HEK293 (cell line): ENCODE measurements at regions not wholly inside any gene's neighbourhood (a gene's known extent, or its start where the extent isn't known, plus 50 kb on each side); places are given as distances from the start of the nearest gene placed in this dataset.

Experiments used
- CTCF ChIA-PET: fragments of 350-600 bp; formaldehyde crosslinking; extraction: SDS; loops from one replicate; lab custom pipeline; 2021; ENCODE audit warnings: antibody characterized with exemption; lab: Yijun Ruan, JAX
- POLR2A ChIA-PET: fragments of 300-600 bp; formaldehyde crosslinking; extraction: SDS; loops from one replicate; lab custom pipeline; 2020; ENCODE audit warnings: antibody characterized with exemption, inconsistent platforms; lab: Yijun Ruan, JAX
- H3K27ac ChIP-seq: fragments of 200-500 bp; sonication (Bioruptor generic); 2 replicates; pipeline ENCODE4 v1.5.1; 2014; ENCODE audit warnings: low read depth, low read length, control low read depth, inconsistent platforms; ENCODE audit errors: extremely low read depth
- H3K36me3 ChIP-seq, 2 experiments: fragments of 200-500 bp in 1 of 2; sonication (Bioruptor generic) in 1 of 2; 1 replicate in 1 of 2; 2 replicates in 1 of 2; pipeline ENCODE4 v1.5.1; 2014 to 2017; ENCODE audit warnings: inconsistent platforms in 2 of 2, low read length in 2 of 2; ENCODE audit not compliant: control insufficient read depth in 2 of 2, insufficient read depth in 1 of 2
- H3K4me1 ChIP-seq: fragments of 200-500 bp; sonication (Bioruptor generic); 2 replicates; pipeline ENCODE4 v1.5.1; 2014; ENCODE audit warnings: mild to moderate bottlenecking, low read length, inconsistent platforms; ENCODE audit not compliant: control insufficient read depth, insufficient read depth
- H3K4me3 ChIP-seq: 2 replicates; pipeline ENCODE4 v1.5.1; 2011; ENCODE audit warnings: low read depth, mild to moderate bottlenecking, control low read depth, low read length, moderate library complexity
- H3K9me3 ChIP-seq: fragments of 200-500 bp; sonication (Bioruptor generic); 2 replicates; pipeline ENCODE4 v1.5.1; 2014; ENCODE audit warnings: low read depth, low read length, inconsistent platforms; ENCODE audit not compliant: control insufficient read depth, insufficient read depth
- IKZF3 ChIP-seq: fragments of 450-650 bp; IDR thresholded peaks from 2 replicates; pipeline ENCODE4 v1.5.0; 2018; ENCODE audit warnings: missing biosample characterization, mild to moderate bottlenecking, missing genetic modification characterization, moderate library complexity
- PBX3 ChIP-seq: sonication (generic); formaldehyde crosslinking; IDR thresholded peaks from 2 replicates; pipeline ENCODE4 v1.8.1; 2022; ENCODE audit warnings: mild to moderate bottlenecking, moderate library complexity, missing genetic modification reagents
- SP7 ChIP-seq: fragments of 450-650 bp; formaldehyde crosslinking; IDR thresholded peaks from 2 replicates; pipeline ENCODE4 v1.5.1; 2016; ENCODE audit warnings: missing biosample characterization, missing genetic modification characterization
- ZBTB8A ChIP-seq: fragments of 450-650 bp; formaldehyde crosslinking; IDR thresholded peaks from 2 replicates; pipeline ENCODE4 v1.5.1; 2016; ENCODE audit warnings: missing biosample characterization, missing genetic modification characterization
- ZFHX2 ChIP-seq: fragments of 450-650 bp; formaldehyde crosslinking; conservative IDR thresholded peaks from 2 replicates; pipeline ENCODE4 v1.5.1; 2016; ENCODE audit warnings: missing biosample characterization, missing genetic modification characterization
- ZNF2 ChIP-seq: fragments of 450-650 bp; formaldehyde crosslinking; IDR thresholded peaks from 2 replicates; pipeline ENCODE4 v1.5.1; 2016; ENCODE audit warnings: missing biosample characterization, missing genetic modification characterization
- ZNF280D ChIP-seq: fragments of 450-650 bp; formaldehyde crosslinking; IDR thresholded peaks from 2 replicates; pipeline ENCODE4 v1.5.1; 2016; ENCODE audit warnings: missing biosample characterization, missing genetic modification characterization
- ZNF292 ChIP-seq: fragments of 450-650 bp; formaldehyde crosslinking; IDR thresholded peaks from 2 replicates; pipeline ENCODE4 v1.5.1; 2016; ENCODE audit warnings: low read depth, missing biosample characterization, missing genetic modification characterization, borderline replicate concordance
- ZNF416 ChIP-seq: fragments of 450-650 bp; formaldehyde crosslinking; IDR thresholded peaks from 2 replicates; pipeline ENCODE4 v1.5.1; 2016; ENCODE audit warnings: missing biosample characterization, missing genetic modification characterization
- ZNF518A ChIP-seq: fragments of 450-650 bp; formaldehyde crosslinking; conservative IDR thresholded peaks from 2 replicates; pipeline ENCODE4 v1.5.1; 2016; ENCODE audit warnings: low read depth, missing biosample characterization, missing genetic modification characterization
- ZNF521 ChIP-seq: fragments of 450-650 bp; formaldehyde crosslinking; IDR thresholded peaks from 2 replicates; pipeline ENCODE4 v1.5.1; 2017; ENCODE audit warnings: missing biosample characterization, mild to moderate bottlenecking, missing genetic modification characterization
- ZNF529 ChIP-seq: fragments of 450-650 bp; formaldehyde crosslinking; IDR thresholded peaks from 2 replicates; pipeline ENCODE4 v1.5.1; 2017; ENCODE audit warnings: missing genetic modification characterization, missing biosample characterization; ENCODE audit not compliant: insufficient replicate concordance
- ZNF555 ChIP-seq: fragments of 450-650 bp; formaldehyde crosslinking; conservative IDR thresholded peaks from 2 replicates; pipeline ENCODE4 v1.5.1; 2017; ENCODE audit warnings: missing biosample characterization, mild to moderate bottlenecking, missing genetic modification characterization, inconsistent platforms
- ZNF654 ChIP-seq: fragments of 450-650 bp; formaldehyde crosslinking; IDR thresholded peaks from 2 replicates; pipeline ENCODE4 v1.5.1; 2016; ENCODE audit warnings: low read depth, missing biosample characterization, missing genetic modification characterization
- ZNF677 ChIP-seq: fragments of 450-650 bp; IDR thresholded peaks from 2 replicates; pipeline ENCODE4 v1.5.0; 2018; ENCODE audit warnings: missing biosample characterization, mild to moderate bottlenecking, missing genetic modification characterization, moderate library complexity
- ZNF692 ChIP-seq: fragments of 450-650 bp; formaldehyde crosslinking; IDR thresholded peaks from 2 replicates; pipeline ENCODE4 v1.5.1; 2016; ENCODE audit warnings: missing biosample characterization, missing genetic modification characterization
- TF ChIP-seq, protein P1 (sequence below): fragments of 450-650 bp; formaldehyde crosslinking; IDR thresholded peaks from 2 replicates; pipeline ENCODE4 v1.5.1; 2016; ENCODE audit warnings: missing biosample characterization, missing genetic modification characterization
- TF ChIP-seq, protein P2 (sequence below): fragments of 450-650 bp; formaldehyde crosslinking; IDR thresholded peaks from 2 replicates; pipeline ENCODE4 v1.5.1; 2016; ENCODE audit warnings: missing biosample characterization, missing genetic modification characterization, borderline replicate concordance

DNA sequence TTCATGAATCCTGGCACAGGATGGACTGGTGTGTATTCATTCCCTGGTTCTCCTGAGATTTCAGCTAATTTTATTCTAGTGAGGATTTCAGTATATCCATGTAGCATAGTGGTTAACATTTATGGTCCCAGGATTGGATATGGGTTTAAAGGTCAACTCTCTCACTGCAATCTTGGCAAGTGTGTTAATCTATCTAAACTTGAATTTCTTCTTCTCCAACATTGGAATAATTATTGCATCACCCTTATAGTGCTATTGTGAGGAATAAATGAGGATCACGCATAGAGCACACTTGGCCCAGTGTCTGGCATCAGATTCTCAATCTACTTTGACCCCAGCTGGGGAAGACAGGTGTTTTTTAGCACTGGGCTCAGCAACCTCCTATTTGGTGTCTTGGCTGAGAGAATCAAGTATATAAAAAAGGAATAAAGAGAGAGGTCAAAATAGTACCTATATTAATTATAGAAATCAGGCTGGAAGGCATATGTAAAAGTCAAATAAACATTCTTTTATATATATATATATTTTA, 531.2 kb upstream of the ATP2B1 start:
- POLR2A ChIA-PET, result no interaction called here
- Histone ChIP-seq H3K36me3 (no peaks in the 10 kb centered on the region), H3K9me3 (no peaks in the 10 kb centered on the region)
- TF ChIP-seq ZNF280D (tag by site-specific recombination), result no peak
- TF ChIP-seq ZNF529, result no peak
- no peak for TF ChIP-seq ZNF521 (tag by site-specific recombination)
- no peak for TF ChIP-seq ZNF555 (tag by site-specific recombination)
- no peak for TF ChIP-seq IKZF3 (tag by site-specific recombination)
- TF ChIP-seq ZNF677, result no peak
- TF ChIP-seq ZNF692 (tag by site-specific recombination), result no peak
- TF ChIP-seq, all 188 proteins: peak for 0
- H3K4me3 ChIP-seq, result no peak overlapping the region
- CTCF ChIA-PET, result no interaction called here
- H3K4me1 ChIP-seq, result no peaks in the 10 kb centered on the region
- no peak overlapping the region for H3K27ac ChIP-seq

GRCh38 chr12:90238663-90239271, 530.1 kb upstream of the ATP2B1 start:
- no peaks in the 10 kb centered on the region for H3K9me3 ChIP-seq
- H3K4me1 ChIP-seq, result no peaks in the 10 kb centered on the region
- ChIA-PET CTCF (no interaction called here), POLR2A (no interaction called here)
- no peak overlapping the region for H3K4me3 ChIP-seq
- H3K36me3 ChIP-seq, result no peaks in the 10 kb centered on the region
- no peak overlapping the region for H3K27ac ChIP-seq
- TF ChIP-seq ZNF2 (tag by site-specific recombination) (no peak), ZBTB8A (tag by site-specific recombination) (no peak), ZNF555 (tag by site-specific recombination) (no peak), ZNF518A (tag by site-specific recombination) (no peak), ZNF654 (tag by site-specific recombination) (no peak), SP7 (tag by site-specific recombination) (no peak), PBX3 (CRISPR knock-in tag) (no peak), ZNF292 (tag by site-specific recombination) (no peak), ZFHX2 (tag by site-specific recombination) (no peak), ZNF416 (no peak)
- TF ChIP-seq, protein P1, sequence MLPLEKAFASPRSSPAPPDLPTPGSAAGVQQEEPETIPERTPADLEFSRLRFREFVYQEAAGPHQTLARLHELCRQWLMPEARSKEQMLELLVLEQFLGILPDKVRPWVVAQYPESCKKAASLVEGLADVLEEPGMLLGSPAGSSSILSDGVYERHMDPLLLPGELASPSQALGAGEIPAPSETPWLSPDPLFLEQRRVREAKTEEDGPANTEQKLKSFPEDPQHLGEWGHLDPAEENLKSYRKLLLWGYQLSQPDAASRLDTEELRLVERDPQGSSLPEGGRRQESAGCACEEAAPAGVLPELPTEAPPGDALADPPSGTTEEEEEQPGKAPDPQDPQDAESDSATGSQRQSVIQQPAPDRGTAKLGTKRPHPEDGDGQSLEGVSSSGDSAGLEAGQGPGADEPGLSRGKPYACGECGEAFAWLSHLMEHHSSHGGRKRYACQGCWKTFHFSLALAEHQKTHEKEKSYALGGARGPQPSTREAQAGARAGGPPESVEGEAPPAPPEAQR (tag by site-specific recombination), result no peak
- TF ChIP-seq, protein P2, sequence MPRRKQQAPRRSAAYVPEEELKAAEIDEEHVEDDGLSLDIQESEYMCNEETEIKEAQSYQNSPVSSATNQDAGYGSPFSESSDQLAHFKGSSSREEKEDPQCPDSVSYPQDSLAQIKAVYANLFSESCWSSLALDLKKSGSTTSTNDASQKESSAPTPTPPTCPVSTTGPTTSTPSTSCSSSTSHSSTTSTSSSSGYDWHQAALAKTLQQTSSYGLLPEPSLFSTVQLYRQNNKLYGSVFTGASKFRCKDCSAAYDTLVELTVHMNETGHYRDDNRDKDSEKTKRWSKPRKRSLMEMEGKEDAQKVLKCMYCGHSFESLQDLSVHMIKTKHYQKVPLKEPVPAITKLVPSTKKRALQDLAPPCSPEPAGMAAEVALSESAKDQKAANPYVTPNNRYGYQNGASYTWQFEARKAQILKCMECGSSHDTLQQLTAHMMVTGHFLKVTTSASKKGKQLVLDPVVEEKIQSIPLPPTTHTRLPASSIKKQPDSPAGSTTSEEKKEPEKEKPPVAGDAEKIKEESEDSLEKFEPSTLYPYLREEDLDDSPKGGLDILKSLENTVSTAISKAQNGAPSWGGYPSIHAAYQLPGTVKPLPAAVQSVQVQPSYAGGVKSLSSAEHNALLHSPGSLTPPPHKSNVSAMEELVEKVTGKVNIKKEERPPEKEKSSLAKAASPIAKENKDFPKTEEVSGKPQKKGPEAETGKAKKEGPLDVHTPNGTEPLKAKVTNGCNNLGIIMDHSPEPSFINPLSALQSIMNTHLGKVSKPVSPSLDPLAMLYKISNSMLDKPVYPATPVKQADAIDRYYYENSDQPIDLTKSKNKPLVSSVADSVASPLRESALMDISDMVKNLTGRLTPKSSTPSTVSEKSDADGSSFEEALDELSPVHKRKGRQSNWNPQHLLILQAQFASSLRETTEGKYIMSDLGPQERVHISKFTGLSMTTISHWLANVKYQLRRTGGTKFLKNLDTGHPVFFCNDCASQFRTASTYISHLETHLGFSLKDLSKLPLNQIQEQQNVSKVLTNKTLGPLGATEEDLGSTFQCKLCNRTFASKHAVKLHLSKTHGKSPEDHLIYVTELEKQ (tag by site-specific recombination), result no peak
